Keratinocyte (primary cell): ENCODE measurements at regions not wholly inside any gene's neighbourhood (a gene's known extent, or its start where the extent isn't known, plus 50 kb on each side); places are given as distances from the start of the nearest gene placed in this dataset.

Experiments used
- DNase-seq: peaks from one replicate; pipeline ENCODE4 v3.0.0-alpha.2; 2011; ENCODE audit warnings: low read depth, missing footprints, low spot score
- FAIRE-seq: peaks from 2 replicates; lab custom pipeline; 2011; peaks lifted over from hg19 to GRCh38; lab: Jason Lieb, UNC
- H2AFZ ChIP-seq: 2 replicates; pipeline ENCODE4 v1.6.0; 2012; ENCODE audit warnings: low read length, control low read depth, inconsistent platforms; ENCODE audit not compliant: control insufficient read depth
- H3K27ac ChIP-seq: 2 replicates; pipeline ENCODE4 v1.5.1; 2011; ENCODE audit warnings: low read length; ENCODE audit not compliant: control insufficient read depth, insufficient read depth
- H3K27me3 ChIP-seq: 3 replicates; pipeline ENCODE4 v1.6.0; 2011; ENCODE audit warnings: low read length; ENCODE audit not compliant: control insufficient read depth, insufficient read depth; ENCODE audit errors: extremely low read depth
- H3K36me3 ChIP-seq, 2 experiments: 2 replicates in 1 of 2; 3 replicates in 1 of 2; pipeline ENCODE4 v1.5.1; 2011; ENCODE audit warnings: low read length in 2 of 2, mild to moderate bottlenecking in 1 of 2; ENCODE audit not compliant: control insufficient read depth in 2 of 2, insufficient read depth in 2 of 2; ENCODE audit errors: extremely low read depth in 1 of 2
- H3K4me1 ChIP-seq: 3 replicates; pipeline ENCODE4 v1.5.1; 2011; ENCODE audit warnings: low read length; ENCODE audit not compliant: control insufficient read depth, insufficient read depth; ENCODE audit errors: extremely low read depth
- H3K4me2 ChIP-seq: 3 replicates; pipeline ENCODE4 v1.6.0; 2011; ENCODE audit warnings: low read depth, low read length; ENCODE audit not compliant: control insufficient read depth, insufficient read depth; ENCODE audit errors: extremely low read depth
- H3K4me3 ChIP-seq, 3 experiments: fragments of 200-600 bp in 1 of 3; sonication (generic) in 1 of 3; 2 replicates in 2 of 3; 3 replicates in 1 of 3; pipeline ENCODE4 v1.5.1; 2011 to 2016; ENCODE audit warnings: low read length in 3 of 3, mild to moderate bottlenecking in 3 of 3, control low read depth in 2 of 3, inconsistent platforms in 1 of 3, low read depth in 1 of 3, mixed read lengths in 1 of 3, mixed run types in 1 of 3, moderate library complexity in 1 of 3; ENCODE audit not compliant: control insufficient read depth in 2 of 3, insufficient read depth in 2 of 3; ENCODE audit errors: extremely low read depth in 1 of 3
- H3K79me2 ChIP-seq: 2 replicates; pipeline ENCODE4 v1.6.0; 2012; ENCODE audit warnings: low read length; ENCODE audit not compliant: control insufficient read depth, insufficient read depth
- H3K9ac ChIP-seq: 3 replicates; pipeline ENCODE4 v1.6.0; 2011; ENCODE audit warnings: low read length; ENCODE audit not compliant: control insufficient read depth, insufficient read depth; ENCODE audit errors: extremely low read depth
- H3K9me1 ChIP-seq: 3 replicates; pipeline ENCODE4 v1.6.0; 2011; ENCODE audit warnings: low read length; ENCODE audit not compliant: control insufficient read depth, insufficient read depth; ENCODE audit errors: extremely low read depth
- H3K9me3 ChIP-seq: 2 replicates; pipeline ENCODE4 v1.5.1; 2012; ENCODE audit warnings: low read depth, low read length; ENCODE audit not compliant: control insufficient read depth
- H4K20me1 ChIP-seq: 3 replicates; pipeline ENCODE4 v1.6.0; 2011; ENCODE audit warnings: low read length; ENCODE audit not compliant: control insufficient read depth, insufficient read depth; ENCODE audit errors: extremely low read depth
- CTCF ChIP-seq, 3 experiments: IDR thresholded peaks in 1 of 3; conservative IDR thresholded peaks in 1 of 3; optimal IDR thresholded peaks in 1 of 3; 2 replicates in 2 of 3; 3 replicates in 1 of 3; pipeline versions ENCODE3 to v1.5.1; 2011; ENCODE audit warnings: low read length in 3 of 3, mild to moderate bottlenecking in 3 of 3, moderate library complexity in 2 of 3, control low read depth in 1 of 3, inconsistent platforms in 1 of 3; ENCODE audit not compliant: insufficient read depth in 2 of 3; ENCODE audit errors: extremely low read depth in 1 of 3
- EZH2 ChIP-seq: IDR thresholded peaks from one replicate; pipeline ENCODE4 v1.6.1; 2012; ENCODE audit warnings: inconsistent platforms, mild to moderate bottlenecking, low read length, moderate library complexity
- dilution Hi-C: fragments of 300-500 bp; cut with MboI; formaldehyde crosslinking; loops from one replicate; pipeline ENCODE4 v1.7.0; 2020; ENCODE audit warnings: low sequenced_read_pairs; ENCODE audit not compliant: extremely low pct_ligation_motif_present

GRCh38 chr7:108825581-108825909 is 255.9 kb downstream of the DNAJB9 start:
- Histone ChIP-seq H4K20me1 (no peaks in the 10 kb centered on the region), H3K4me2 (no peak overlapping the region), H3K9me1 (no peaks in the 10 kb centered on the region), H3K4me1 (no peaks in the 10 kb centered on the region), H3K9me3 (no peaks in the 10 kb centered on the region), H2AFZ (no peak overlapping the region), H3K27ac (no peak overlapping the region), H3K36me3 (no peaks in the 10 kb centered on the region), H3K79me2 (no peaks in the 10 kb centered on the region), H3K9ac (no peak overlapping the region), H3K27me3 (no peaks in the 10 kb centered on the region), H3K4me3 (no peak overlapping the region)
- TF ChIP-seq CTCF (optimal IDR thresholded peaks at IDR 0.05 in 1 of 3, IDR thresholded peaks at IDR 0.05 in 1 of 3, conservative IDR thresholded peaks at IDR 0.05 in 1 of 3; ENCODE audit: extremely low read depth in 1 of 3, insufficient read depth in 2 of 3, low read length in 3 of 3) (no peak), EZH2 (no peak)
- dilution Hi-C loops = no loop called here
- DNase-seq (no peak), FAIRE-seq (no peak)

- H3K79me2 ChIP-seq = no peaks in the 10 kb centered on the region
- no peak overlapping the region for H3K4me3 ChIP-seq
- H2AFZ ChIP-seq = no peak overlapping the region
- no peak overlapping the region for H3K9ac ChIP-seq
- H3K36me3 ChIP-seq = no peaks in the 10 kb centered on the region
- no peak for DNase-seq
- H3K4me1 ChIP-seq = no peaks in the 10 kb centered on the region
- no peak overlapping the region for H3K27ac ChIP-seq
- H3K9me1 ChIP-seq = no peaks in the 10 kb centered on the region
- H3K27me3 ChIP-seq = no peaks in the 10 kb centered on the region
- no peak overlapping the region for H3K4me2 ChIP-seq
- no peak for FAIRE-seq
- TF ChIP-seq CTCF (optimal IDR thresholded peaks at IDR 0.05 in 1 of 3, IDR thresholded peaks at IDR 0.05 in 1 of 3, conservative IDR thresholded peaks at IDR 0.05 in 1 of 3; ENCODE audit: extremely low read depth in 1 of 3, insufficient read depth in 2 of 3, low read length in 3 of 3) (no peak), EZH2 (no peak)
- dilution Hi-C loops = no loop called here
- no peaks in the 10 kb centered on the region for H4K20me1 ChIP-seq
- H3K9me3 ChIP-seq = no peaks in the 10 kb centered on the region
Measured at GRCh38 chr7:108836256-108836655, 266.6 kb downstream of the DNAJB9 start.
